GM12878 (cell line): ENCODE measurements at regions not wholly inside any gene's neighbourhood (a gene's known extent, or its start where the extent isn't known, plus 50 kb on each side); places are given as distances from the start of the nearest gene placed in this dataset.

Source experiments
- ATAC-seq: fragments of 200-7000 bp; cut with Tn5 transposase; 3 replicates; pipeline ENCODE4 v1.9.1; 2020; ENCODE audit warnings: mild to moderate bottlenecking, moderate library complexity
- BruUV-seq: library from RNA; stranded (reverse); fragments of 400-500 nt; replicated peaks from 2 replicates; lab custom pipeline; 2021; lab: Mats Ljungman, UMichigan
- CTCF ChIA-PET: fragments of 300-600 bp; sonication (Branson Sonifier 250); formaldehyde crosslinking; extraction: SDS; loops from one replicate; lab custom pipeline; 2021; ENCODE audit warnings: inconsistent platforms; lab: Yijun Ruan, JAX
- POLR2A ChIA-PET: fragments of 350-600 bp; formaldehyde crosslinking; extraction: SDS; loops from one replicate; lab custom pipeline; 2021; ENCODE audit warnings: inconsistent platforms; lab: Charles Lee
- RAD21 ChIA-PET: fragments of 300-600 bp; sonication (Branson Sonifier 250); formaldehyde crosslinking; loops from one replicate; lab custom pipeline; 2023; ENCODE audit warnings: antibody characterized with exemption; ENCODE audit not compliant: unreplicated experiment; lab: Charles Lee
- SMC1A ChIA-PET: fragments of 300-600 bp; sonication (Branson Sonifier 250); formaldehyde crosslinking; loops from one replicate; lab custom pipeline; 2023; ENCODE audit not compliant: unreplicated experiment, uncharacterized antibody; lab: Charles Lee
- DNase-seq: peaks from one replicate; pipeline ENCODE4 v3.0.0-alpha.2; 2011; ENCODE audit warnings: low read depth, low spot score
- FAIRE-seq: peaks from 3 replicates; lab custom pipeline; 2011; peaks lifted over from hg19 to GRCh38; lab: Jason Lieb, UNC
- H2AFZ ChIP-seq: 2 replicates; pipeline ENCODE4 v1.6.0; 2011; ENCODE audit warnings: low read depth, low read length, control low read depth; ENCODE audit not compliant: control insufficient read depth
- H3K27ac ChIP-seq: 2 replicates; pipeline ENCODE4 v1.5.1; 2011; ENCODE audit warnings: control low read depth; ENCODE audit not compliant: control insufficient read depth, insufficient read depth
- H3K27me3 ChIP-seq, 2 experiments: replicated peaks in 1 of 2; 2 replicates each; pipeline versions ENCODE4 v1.6.0 to v1.6.1; 2011; ENCODE audit warnings: low read length in 1 of 2; ENCODE audit not compliant: control insufficient read depth in 2 of 2, insufficient read depth in 2 of 2
- H3K36me3 ChIP-seq, 2 experiments: 2 replicates each; pipeline ENCODE4 v1.5.1; 2011; ENCODE audit warnings: low read length in 1 of 2; ENCODE audit not compliant: control insufficient read depth in 2 of 2, insufficient read depth in 2 of 2
- H3K4me1 ChIP-seq: 2 replicates; pipeline ENCODE4 v1.6.1; 2011; ENCODE audit warnings: mild to moderate bottlenecking, low read length, moderate library complexity, mixed read lengths; ENCODE audit not compliant: control insufficient read depth, insufficient read depth
- H3K4me2 ChIP-seq: 2 replicates; pipeline ENCODE4 v1.6.0; 2011; ENCODE audit warnings: control low read depth; ENCODE audit not compliant: control insufficient read depth, insufficient read depth
- H3K4me3 ChIP-seq: fragments of 200-600 bp; sonication (generic); 2 replicates; pipeline ENCODE4 v1.5.1; 2016
- H3K79me2 ChIP-seq: 2 replicates; pipeline ENCODE4 v1.6.0; 2011; ENCODE audit warnings: low read length; ENCODE audit not compliant: control insufficient read depth, insufficient read depth
- H3K9ac ChIP-seq: 2 replicates; pipeline ENCODE4 v1.8.0; 2011; ENCODE audit warnings: low read length, control low read depth, mixed read lengths; ENCODE audit not compliant: control insufficient read depth, insufficient read depth
- H3K9me3 ChIP-seq: replicated peaks from 3 replicates; pipeline ENCODE4 v1.5.1; 2011; ENCODE audit warnings: mild to moderate bottlenecking, low read length; ENCODE audit not compliant: control insufficient read depth, insufficient read depth
- H4K20me1 ChIP-seq: 2 replicates; pipeline ENCODE4 v1.6.0; 2011; ENCODE audit not compliant: control insufficient read depth, insufficient read depth
- BHLHE40 ChIP-seq, 2 experiments: fragments of 450-650 bp in 1 of 2; IDR thresholded peaks; 2 replicates each; pipeline ENCODE4 v1.6.1; 2011 to 2017; ENCODE audit warnings: low read depth in 2 of 2, borderline replicate concordance in 1 of 2, improper control_type of control experiment in 1 of 2, low read length in 1 of 2, mild to moderate bottlenecking in 1 of 2
- BMI1 ChIP-seq: fragments of 450-650 bp; IDR thresholded peaks from 2 replicates; pipeline ENCODE4 v1.6.1; 2016; ENCODE audit warnings: mild to moderate bottlenecking, moderate library complexity, borderline replicate concordance
- GABPA ChIP-seq: IDR thresholded peaks from 2 replicates; pipeline ENCODE4 v1.6.1; 2014; ENCODE audit warnings: antibody characterized with exemption, low read depth, mild to moderate bottlenecking, inconsistent platforms
- IRF4 ChIP-seq: IDR thresholded peaks from 2 replicates; pipeline ENCODE4 v1.6.1; 2011; ENCODE audit warnings: low read depth, low read length
- JUNB ChIP-seq: IDR thresholded peaks from 2 replicates; pipeline ENCODE4 v1.6.1; 2016; ENCODE audit warnings: antibody characterized with exemption, mild to moderate bottlenecking
- KDM1A ChIP-seq: fragments of 200-600 bp; sonication (generic); IDR thresholded peaks from 2 replicates; pipeline ENCODE4 v1.6.1; 2016; ENCODE audit warnings: borderline replicate concordance
- MXI1 ChIP-seq: fragments of 150-350 bp; IDR thresholded peaks from 2 replicates; pipeline ENCODE4 v1.6.1; 2011; ENCODE audit warnings: low read depth, mild to moderate bottlenecking, inconsistent platforms, low read length, improper control_type of control experiment
- NR2C1 ChIP-seq: fragments of 450-650 bp; IDR thresholded peaks from 2 replicates; pipeline ENCODE4 v1.6.1; 2017; ENCODE audit warnings: antibody characterized with exemption, mild to moderate bottlenecking, moderate library complexity
- RCOR1 ChIP-seq: conservative IDR thresholded peaks from 2 replicates; pipeline ENCODE4 v1.6.1; 2012; ENCODE audit warnings: low read depth, low read length, improper control_type of control experiment
- SIN3A ChIP-seq: IDR thresholded peaks from 2 replicates; pipeline ENCODE4 v1.6.1; 2012; ENCODE audit warnings: low read depth, low read length, improper control_type of control experiment
- ZBTB33 ChIP-seq: fragments of 450-650 bp; IDR thresholded peaks from 2 replicates; pipeline ENCODE4 v1.6.1; 2017; ENCODE audit warnings: mild to moderate bottlenecking
- ZNF687 ChIP-seq: fragments of 450-650 bp; IDR thresholded peaks from 2 replicates; pipeline ENCODE4 v1.6.1; 2017; ENCODE audit warnings: mild to moderate bottlenecking, moderate library complexity
- WGBS: methylation state at CpG from one replicate; pipeline ENCODE4 v1.1.6; 2016; ENCODE audit warnings: low lambda C conversion rate; ENCODE audit not compliant: insufficient replicate concordance, insufficient coverage; ENCODE audit errors: missing lambda C conversion rate; 5-methylcytosine and 5-hydroxymethylcytosine counted together
- in situ Hi-C: fragments of 300-500 bp; cut with MboI; formaldehyde crosslinking; loops from 9 replicates; pipeline ENCODE4 v1.14.3; 2018; ENCODE audit warnings: mixed read lengths
- intact Hi-C: fragments of 100-400 bp; cut with micrococcal nuclease; formaldehyde crosslinking; loops from one replicate; pipeline ENCODE4 v1.14.2; 2022; ENCODE audit not compliant: unreplicated experiment
- TF ChIP-seq, protein P1 (sequence below): fragments of 450-650 bp; IDR thresholded peaks from 2 replicates; pipeline ENCODE4 v1.6.1; 2016; ENCODE audit warnings: mild to moderate bottlenecking
- TF ChIP-seq, protein P2 (sequence below): fragments of 450-650 bp; IDR thresholded peaks from 2 replicates; pipeline ENCODE4 v1.6.1; 2017; ENCODE audit warnings: borderline replicate concordance

DNA sequence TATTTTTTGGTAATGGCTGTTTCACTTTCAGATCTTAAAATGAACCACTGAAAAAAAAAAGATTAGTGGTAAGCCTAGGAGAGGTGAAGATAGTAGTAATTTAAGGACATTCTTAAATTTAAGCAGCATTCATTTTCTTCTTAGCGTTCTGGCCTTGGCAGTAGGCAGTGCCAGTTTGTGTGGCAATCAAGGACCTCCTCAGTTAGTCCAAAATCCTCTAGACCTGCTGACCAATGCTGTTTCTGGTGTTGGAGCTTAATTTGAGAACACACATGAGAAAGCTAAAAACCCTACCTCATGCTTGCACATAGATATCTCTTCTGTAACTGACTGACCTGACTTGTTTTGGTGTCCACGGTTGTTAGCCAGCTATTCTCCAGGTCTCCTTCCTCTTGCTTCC is 219.8 kb upstream of the RGS6 start (continued):
- TF ChIP-seq BMI1 (no peak), JUNB (no peak), ZNF687 (no peak)

DNA sequence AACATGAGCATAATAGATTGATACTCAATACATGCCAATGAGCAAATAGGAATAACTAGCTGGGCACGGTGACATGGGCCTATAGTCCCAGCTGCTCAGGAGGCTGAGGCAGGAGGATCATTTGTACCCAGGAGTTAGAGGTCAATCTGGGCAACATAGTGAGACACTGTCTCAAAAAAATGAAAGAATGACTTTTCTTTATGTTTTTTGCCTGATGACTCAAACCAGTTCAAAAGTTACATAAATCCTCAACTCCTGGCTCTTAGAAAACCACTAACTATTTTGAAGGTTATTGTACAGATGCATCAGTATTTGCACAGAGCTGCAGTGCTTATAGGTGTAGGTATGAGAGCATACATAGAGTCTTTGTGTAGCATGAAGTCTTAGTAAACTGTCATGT is 219.2 kb upstream of the RGS6 start:
- Histone ChIP-seq H3K4me2 (no peak overlapping the region), H3K36me3 (peaks cover 8 to 13% of the 10 kb centered on the region in 2 experiments), H3K27me3 (no peaks in the 10 kb centered on the region), H3K79me2 (no peaks in the 10 kb centered on the region), H2AFZ (no peak overlapping the region), H3K9ac (no peak overlapping the region), H3K4me3 (no peak overlapping the region), H3K27ac (no peak overlapping the region), H3K9me3 (no peaks in the 10 kb centered on the region), H3K4me1 (no peaks in the 10 kb centered on the region), H4K20me1 (no peaks in the 10 kb centered on the region)
- DNase-seq (no peak), FAIRE-seq (no peak), ATAC-seq (no peak)
- in situ Hi-C loops (no loop called here), intact Hi-C loops (no loop called here)
- ChIA-PET CTCF (interaction anchor here (0.5 to 1.4 kb wide), 4 partner anchors 10 to 283 kb away, joined by 3 to 4 read pairs (median 3); no protein-coding TSS in a partner anchor), RAD21 (interaction anchor here (1.1 to 1.3 kb wide), 2 partner anchors 282 to 391 kb away, joined by 3 read pairs; no protein-coding TSS in a partner anchor), SMC1A (interaction anchor here (0.9 to 2.1 kb wide), 6 partner anchors 9 to 388 kb away, joined by 3 to 6 read pairs (median 3); no protein-coding TSS in a partner anchor), POLR2A (interaction anchor here (0.6 to 1.0 kb wide), 2 partner anchors 8 to 1319 kb away, joined by 3 read pairs; no protein-coding TSS in a partner anchor)
- WGBS, result 100% methylated on average over 1 of the region's 1 CpG
- no peak for TF ChIP-seq BHLHE40 (IDR thresholded peaks at IDR 0.05; ENCODE audit: borderline replicate concordance in 1 of 2, low read depth in 2 of 2, low read length in 1 of 2)
- no peak for TF ChIP-seq GABPA
- no peak for TF ChIP-seq ZBTB33
- TF ChIP-seq NR2C1, result no peak
- no peak for TF ChIP-seq IRF4
- TF ChIP-seq, protein P1, sequence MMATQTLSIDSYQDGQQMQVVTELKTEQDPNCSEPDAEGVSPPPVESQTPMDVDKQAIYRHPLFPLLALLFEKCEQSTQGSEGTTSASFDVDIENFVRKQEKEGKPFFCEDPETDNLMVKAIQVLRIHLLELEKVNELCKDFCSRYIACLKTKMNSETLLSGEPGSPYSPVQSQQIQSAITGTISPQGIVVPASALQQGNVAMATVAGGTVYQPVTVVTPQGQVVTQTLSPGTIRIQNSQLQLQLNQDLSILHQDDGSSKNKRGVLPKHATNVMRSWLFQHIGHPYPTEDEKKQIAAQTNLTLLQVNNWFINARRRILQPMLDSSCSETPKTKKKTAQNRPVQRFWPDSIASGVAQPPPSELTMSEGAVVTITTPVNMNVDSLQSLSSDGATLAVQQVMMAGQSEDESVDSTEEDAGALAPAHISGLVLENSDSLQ, result no peak
- no peak for TF ChIP-seq SIN3A
- TF ChIP-seq MXI1, result no peak
- TF ChIP-seq KDM1A, result no peak
- TF ChIP-seq, protein P2, sequence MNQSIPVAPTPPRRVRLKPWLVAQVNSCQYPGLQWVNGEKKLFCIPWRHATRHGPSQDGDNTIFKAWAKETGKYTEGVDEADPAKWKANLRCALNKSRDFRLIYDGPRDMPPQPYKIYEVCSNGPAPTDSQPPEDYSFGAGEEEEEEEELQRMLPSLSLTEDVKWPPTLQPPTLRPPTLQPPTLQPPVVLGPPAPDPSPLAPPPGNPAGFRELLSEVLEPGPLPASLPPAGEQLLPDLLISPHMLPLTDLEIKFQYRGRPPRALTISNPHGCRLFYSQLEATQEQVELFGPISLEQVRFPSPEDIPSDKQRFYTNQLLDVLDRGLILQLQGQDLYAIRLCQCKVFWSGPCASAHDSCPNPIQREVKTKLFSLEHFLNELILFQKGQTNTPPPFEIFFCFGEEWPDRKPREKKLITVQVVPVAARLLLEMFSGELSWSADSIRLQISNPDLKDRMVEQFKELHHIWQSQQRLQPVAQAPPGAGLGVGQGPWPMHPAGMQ, result no peak
- no peak for TF ChIP-seq RCOR1
- BruUV-seq, result no TSS peak
